ENCODE measurements at regions not wholly inside any gene's neighbourhood (a gene's known extent, or its start where the extent isn't known, plus 50 kb on each side); places are given as distances from the start of the nearest gene placed in this dataset.

- in situ Hi-C loops (cut with HindIII; ENCODE audit: low sequenced_read_pairs): no loop called here
- no peak for DNase-seq (ENCODE audit: low spot score)
Observed at GRCh38 chr13:104025303-104025702, 959.1 kb upstream of the SLC10A2 start.

- in situ Hi-C loops (cut with HindIII; ENCODE audit: low sequenced_read_pairs): no loop called here
- DNase-seq (ENCODE audit: low spot score): no peak
Observed at GRCh38 chr13:104024416-104025170, 958.4 kb upstream of the SLC10A2 start.

- in situ Hi-C loops (cut with HindIII; ENCODE audit: low sequenced_read_pairs): no loop called here
- DNase-seq (ENCODE audit: low spot score): no peak
Observed at GRCh38 chr13:104021806-104022397, 955.7 kb upstream of the SLC10A2 start.

GRCh38 chr13:104017317-104017716 lies 951.1 kb upstream of the SLC10A2 start:
- in situ Hi-C loops (cut with HindIII; ENCODE audit: low sequenced_read_pairs): no loop called here
- no peak for DNase-seq (ENCODE audit: low spot score)

- DNase-seq (ENCODE audit: low spot score): no peak
- in situ Hi-C loops (cut with HindIII; ENCODE audit: low sequenced_read_pairs): no loop called here
Observed at GRCh38 chr13:104015646-104016396, 949.6 kb upstream of the SLC10A2 start.

- in situ Hi-C loops (cut with HindIII; ENCODE audit: low sequenced_read_pairs): no loop called here
- DNase-seq (ENCODE audit: low spot score): no peak
Observed at GRCh38 chr13:104014803-104015645, 948.8 kb upstream of the SLC10A2 start.

- in situ Hi-C loops (cut with HindIII; ENCODE audit: low sequenced_read_pairs): no loop called here
- DNase-seq (ENCODE audit: low spot score): peak; percentile 16
Observed at GRCh38 chr13:104011505-104012241, 945.5 kb upstream of the SLC10A2 start.

- in situ Hi-C loops (cut with HindIII; ENCODE audit: low sequenced_read_pairs): no loop called here
- DNase-seq (ENCODE audit: low spot score): no peak
Observed at GRCh38 chr13:104008541-104009435, 942.6 kb upstream of the SLC10A2 start.

- in situ Hi-C loops (cut with HindIII; ENCODE audit: low sequenced_read_pairs): no loop called here
- DNase-seq (ENCODE audit: low spot score): no peak
Observed at GRCh38 chr13:104008075-104008474, 941.9 kb upstream of the SLC10A2 start.

GRCh38 chr13:104006625-104007075 lies 940.4 kb upstream of the SLC10A2 start:
- in situ Hi-C loops (cut with HindIII; ENCODE audit: low sequenced_read_pairs): no loop called here
- DNase-seq (ENCODE audit: low spot score): no peak

- no peak for DNase-seq (ENCODE audit: low spot score)
- in situ Hi-C loops (cut with HindIII; ENCODE audit: low sequenced_read_pairs): no loop called here
Observed at GRCh38 chr13:104004572-104004971, 938.4 kb upstream of the SLC10A2 start.

GRCh38 chr13:104002216-104002615 lies 936.0 kb upstream of the SLC10A2 start:
- no peak for DNase-seq (ENCODE audit: low spot score)
- in situ Hi-C loops (cut with HindIII; ENCODE audit: low sequenced_read_pairs): no loop called here

- in situ Hi-C loops (cut with HindIII; ENCODE audit: low sequenced_read_pairs): no loop called here
- no peak for DNase-seq (ENCODE audit: low spot score)
Observed at GRCh38 chr13:104001766-104002165, 935.5 kb upstream of the SLC10A2 start.

GRCh38 chr13:103996733-103997132 lies 930.5 kb upstream of the SLC10A2 start:
- no peak for DNase-seq (ENCODE audit: low spot score)
- in situ Hi-C loops (cut with HindIII; ENCODE audit: low sequenced_read_pairs): no loop called here

- no peak for DNase-seq (ENCODE audit: low spot score)
- in situ Hi-C loops (cut with HindIII; ENCODE audit: low sequenced_read_pairs): no loop called here
Observed at GRCh38 chr13:103983948-103984347, 917.7 kb upstream of the SLC10A2 start.

- in situ Hi-C loops (cut with HindIII; ENCODE audit: low sequenced_read_pairs): no loop called here
- no peak for DNase-seq (ENCODE audit: low spot score)
Observed at GRCh38 chr13:103976371-103976770, 910.2 kb upstream of the SLC10A2 start.

- in situ Hi-C loops (cut with HindIII; ENCODE audit: low sequenced_read_pairs): no loop called here
- DNase-seq (ENCODE audit: low spot score): no peak
Observed at GRCh38 chr13:103973740-103974139, 907.5 kb upstream of the SLC10A2 start.

GRCh38 chr13:103969520-103970050 lies 903.4 kb upstream of the SLC10A2 start:
- DNase-seq (ENCODE audit: low spot score): no peak
- in situ Hi-C loops (cut with HindIII; ENCODE audit: low sequenced_read_pairs): no loop called here
